Right atrium auricular region (tissue), 2 donors: ENCODE measurements at regions not wholly inside any gene's neighbourhood (a gene's known extent, or its start where the extent isn't known, plus 50 kb on each side); places are given as distances from the start of the nearest gene placed in this dataset.

Experiments used
- DNase-seq: peaks from one replicate; pipeline ENCODE4 v3.0.0-alpha.2; 2019; ENCODE audit warnings: low spot score
- H3K27ac ChIP-seq, 2 donors: fragments of 200-600 bp; sonication (generic); 1 replicate in 1 of 2; 2 replicates in 1 of 2; pipeline ENCODE4 v1.5.1; 2016 to 2019
- H3K27me3 ChIP-seq, 2 donors: fragments of 200-600 bp; sonication (generic); one replicate each; pipeline versions ENCODE4 v1.5.1 to v1.6.0; 2017 to 2019
- H3K36me3 ChIP-seq: fragments of 200-600 bp; sonication (generic); one replicate; pipeline ENCODE4 v1.5.1; 2016
- H3K4me1 ChIP-seq, 2 donors: fragments of 200-600 bp; sonication (generic); one replicate each; pipeline versions ENCODE4 v1.5.1 to v1.6.0; 2017 to 2019
- H3K4me3 ChIP-seq, 2 donors: fragments of 200-600 bp; sonication (generic); 1 replicate in 1 of 2; 2 replicates in 1 of 2; pipeline ENCODE4 v1.5.1; 2017 to 2019; ENCODE audit warnings: mild to moderate bottlenecking in 1 of 2, moderate library complexity in 1 of 2
- H3K9me3 ChIP-seq, 2 donors: fragments of 200-600 bp; sonication (generic); one replicate each; pipeline ENCODE4 v1.5.1; 2019
- TF ChIP-seq, protein P1 (sequence below), 2 donors: fragments of 200-600 bp; sonication (generic); IDR thresholded peaks; one replicate each; pipeline ENCODE4 v1.5.1; 2019; ENCODE audit warnings: antibody characterized with exemption in 2 of 2

GRCh38 chr4:188220006-188220405 lies 80.8 kb downstream of the TRIML1 start:
- no peaks in the 10 kb centered on the region for H3K4me1 ChIP-seq
- TF ChIP-seq, protein P1, sequence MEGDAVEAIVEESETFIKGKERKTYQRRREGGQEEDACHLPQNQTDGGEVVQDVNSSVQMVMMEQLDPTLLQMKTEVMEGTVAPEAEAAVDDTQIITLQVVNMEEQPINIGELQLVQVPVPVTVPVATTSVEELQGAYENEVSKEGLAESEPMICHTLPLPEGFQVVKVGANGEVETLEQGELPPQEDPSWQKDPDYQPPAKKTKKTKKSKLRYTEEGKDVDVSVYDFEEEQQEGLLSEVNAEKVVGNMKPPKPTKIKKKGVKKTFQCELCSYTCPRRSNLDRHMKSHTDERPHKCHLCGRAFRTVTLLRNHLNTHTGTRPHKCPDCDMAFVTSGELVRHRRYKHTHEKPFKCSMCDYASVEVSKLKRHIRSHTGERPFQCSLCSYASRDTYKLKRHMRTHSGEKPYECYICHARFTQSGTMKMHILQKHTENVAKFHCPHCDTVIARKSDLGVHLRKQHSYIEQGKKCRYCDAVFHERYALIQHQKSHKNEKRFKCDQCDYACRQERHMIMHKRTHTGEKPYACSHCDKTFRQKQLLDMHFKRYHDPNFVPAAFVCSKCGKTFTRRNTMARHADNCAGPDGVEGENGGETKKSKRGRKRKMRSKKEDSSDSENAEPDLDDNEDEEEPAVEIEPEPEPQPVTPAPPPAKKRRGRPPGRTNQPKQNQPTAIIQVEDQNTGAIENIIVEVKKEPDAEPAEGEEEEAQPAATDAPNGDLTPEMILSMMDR (IDR thresholded peaks at IDR 0.05) = no peak
- H3K4me3 ChIP-seq = no peak overlapping the region
- DNase-seq = no peak
- H3K9me3 ChIP-seq = no peaks in the 10 kb centered on the region
- no peaks in the 10 kb centered on the region for H3K27me3 ChIP-seq
- no peak overlapping the region for H3K27ac ChIP-seq
- no peaks in the 10 kb centered on the region for H3K36me3 ChIP-seq

DNA sequence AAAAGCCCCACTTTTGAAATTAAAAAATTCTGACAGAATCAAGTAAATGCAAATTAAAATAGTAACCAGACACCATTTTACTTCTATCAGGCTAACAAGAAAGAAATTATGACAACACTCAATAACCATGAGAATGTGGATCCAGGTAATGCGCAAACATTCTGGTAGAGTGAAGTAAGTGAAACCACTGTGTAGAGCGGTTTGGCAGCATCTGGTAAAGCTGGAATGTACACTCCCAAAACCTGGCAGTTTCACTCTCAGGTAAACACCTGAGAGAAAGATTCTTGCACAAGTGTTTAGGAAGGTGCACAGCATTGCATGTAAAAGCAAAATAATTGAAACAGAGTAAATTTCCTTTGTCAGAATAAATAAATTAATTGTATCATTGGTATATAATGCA lies 81.8 kb downstream of the TRIML1 start:
- Histone ChIP-seq H3K4me1 (no peaks in the 10 kb centered on the region), H3K9me3 (no peaks in the 10 kb centered on the region), H3K27ac (no peak overlapping the region), H3K36me3 (no peaks in the 10 kb centered on the region), H3K4me3 (no peak overlapping the region), H3K27me3 (no peaks in the 10 kb centered on the region)
- TF ChIP-seq, protein P1 (IDR thresholded peaks at IDR 0.05) = no peak
- no peak for DNase-seq

DNA sequence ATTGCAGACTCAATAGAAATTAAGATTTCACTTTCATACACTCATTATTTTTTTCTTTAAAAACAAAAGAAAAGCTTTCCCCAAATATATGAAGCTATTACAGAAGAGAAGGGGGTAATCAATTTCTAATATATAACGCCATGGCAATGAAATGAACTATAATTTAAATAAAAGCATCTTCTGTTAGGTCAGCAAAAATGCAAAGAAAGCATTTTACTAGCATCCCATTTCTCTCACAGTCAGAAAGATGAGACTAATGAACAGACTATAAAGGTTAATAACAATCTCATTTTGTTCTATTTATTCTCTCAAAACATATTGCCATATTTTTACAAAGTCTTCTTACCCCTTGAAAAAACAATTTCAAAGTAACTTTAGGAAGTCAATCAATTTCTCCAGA lies 89.0 kb downstream of the TRIML1 start:
- no peaks in the 10 kb centered on the region for H3K27me3 ChIP-seq
- no peak overlapping the region for H3K27ac ChIP-seq
- no peaks in the 10 kb centered on the region for H3K9me3 ChIP-seq
- TF ChIP-seq, protein P1 (IDR thresholded peaks at IDR 0.05) = no peak
- no peak for DNase-seq
- no peak overlapping the region for H3K4me3 ChIP-seq
- no peaks in the 10 kb centered on the region for H3K36me3 ChIP-seq
- no peaks in the 10 kb centered on the region for H3K4me1 ChIP-seq

DNA sequence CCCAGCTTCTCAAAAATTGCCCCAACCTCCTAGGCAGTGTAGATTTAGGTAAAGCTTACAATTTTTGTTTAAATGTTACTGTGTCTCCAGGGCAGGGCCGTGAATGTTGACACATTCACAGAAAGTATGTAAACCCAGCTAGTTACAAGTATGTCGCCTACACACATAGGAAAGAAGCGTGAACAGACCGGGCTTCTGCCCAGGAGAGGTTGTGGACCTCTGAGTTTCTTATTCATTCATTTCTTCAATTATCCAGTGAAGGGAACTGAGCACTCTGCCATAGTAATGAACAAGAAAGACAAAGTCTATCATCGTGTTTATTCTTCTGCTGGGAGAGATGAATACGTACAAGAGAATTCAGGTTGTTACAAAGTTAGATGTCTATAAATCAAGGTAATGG lies 93.2 kb downstream of the TRIML1 start:
- H3K9me3 ChIP-seq = no peaks in the 10 kb centered on the region
- H3K4me3 ChIP-seq = no peak overlapping the region
- DNase-seq = no peak
- TF ChIP-seq, protein P1 (IDR thresholded peaks at IDR 0.05) = no peak
- H3K27me3 ChIP-seq = no peaks in the 10 kb centered on the region
- H3K27ac ChIP-seq = no peak overlapping the region
- H3K36me3 ChIP-seq = no peaks in the 10 kb centered on the region
- H3K4me1 ChIP-seq = no peaks in the 10 kb centered on the region

GRCh38 chr4:188242041-188242440 lies 102.8 kb downstream of the TRIML1 start:
- TF ChIP-seq, protein P1 (IDR thresholded peaks at IDR 0.05) = no peak
- H3K9me3 ChIP-seq = no peaks in the 10 kb centered on the region
- H3K27me3 ChIP-seq = no peaks in the 10 kb centered on the region
- no peak for DNase-seq
- H3K4me1 ChIP-seq = no peaks in the 10 kb centered on the region
- H3K36me3 ChIP-seq = no peaks in the 10 kb centered on the region
- H3K27ac ChIP-seq = no peak overlapping the region
- H3K4me3 ChIP-seq = no peak overlapping the region

- DNase-seq = no peak
- no peaks in the 10 kb centered on the region for H3K9me3 ChIP-seq
- H3K27ac ChIP-seq = no peak overlapping the region
- no peaks in the 10 kb centered on the region for H3K27me3 ChIP-seq
- H3K4me1 ChIP-seq = no peaks in the 10 kb centered on the region
- no peaks in the 10 kb centered on the region for H3K36me3 ChIP-seq
- TF ChIP-seq, protein P1 (IDR thresholded peaks at IDR 0.05) = no peak
- H3K4me3 ChIP-seq = no peak overlapping the region
These were observed 106.4 kb downstream of the TRIML1 start for GRCh38 chr4:188245651-188246050.
